Middle frontal gyrus (tissue), 1 donor: ENCODE measurements at regions not wholly inside any gene's neighbourhood (a gene's known extent, or its start where the extent isn't known, plus 50 kb on each side); places are given as distances from the start of the nearest gene placed in this dataset.
"Not testable (repeated sequence)": the region's sequence is repeated elsewhere in the genome, so short reads cannot be mapped to it uniquely, and the experiment has no call there.

Experiments used
- DNase-seq: peaks from one replicate; pipeline ENCODE4 v3.0.0-alpha.2; 2015; ENCODE audit warnings: low spot score; ENCODE audit errors: extremely low spot score

DNA sequence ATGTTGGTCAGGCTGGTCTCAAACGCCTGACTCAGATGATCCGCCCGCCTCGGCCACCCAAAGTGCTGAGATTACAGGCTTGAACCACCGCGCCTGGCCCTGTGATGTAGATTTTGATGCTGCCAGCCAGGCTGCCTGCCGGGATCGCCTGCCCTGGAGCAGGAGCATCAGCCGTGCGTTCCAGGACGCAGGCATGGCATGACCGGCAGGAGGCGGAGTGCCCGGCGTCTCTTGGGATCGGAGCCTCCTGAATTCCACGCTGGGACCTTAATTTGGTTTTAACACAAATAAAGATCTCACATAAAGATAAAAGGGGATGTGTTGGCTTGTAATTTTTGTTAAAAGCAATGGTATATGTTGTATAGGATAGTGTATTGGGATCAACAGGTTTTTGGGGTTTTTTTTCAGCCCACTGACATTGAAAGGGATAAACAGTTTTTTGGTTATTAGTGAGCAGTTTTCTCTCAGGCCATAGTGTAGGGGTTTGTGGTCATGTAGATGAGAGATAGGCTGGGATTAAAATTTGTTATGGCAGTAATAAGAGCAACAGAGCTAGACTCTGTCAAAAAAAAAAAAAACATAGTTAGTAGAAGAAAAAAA lies 1406.4 kb downstream of the UQCRFS1 start:
- DNase-seq, result no peak

- DNase-seq, result no peak
Measured at GRCh38 chr19:27805848-27806247, 1407.1 kb downstream of the UQCRFS1 start.

DNA sequence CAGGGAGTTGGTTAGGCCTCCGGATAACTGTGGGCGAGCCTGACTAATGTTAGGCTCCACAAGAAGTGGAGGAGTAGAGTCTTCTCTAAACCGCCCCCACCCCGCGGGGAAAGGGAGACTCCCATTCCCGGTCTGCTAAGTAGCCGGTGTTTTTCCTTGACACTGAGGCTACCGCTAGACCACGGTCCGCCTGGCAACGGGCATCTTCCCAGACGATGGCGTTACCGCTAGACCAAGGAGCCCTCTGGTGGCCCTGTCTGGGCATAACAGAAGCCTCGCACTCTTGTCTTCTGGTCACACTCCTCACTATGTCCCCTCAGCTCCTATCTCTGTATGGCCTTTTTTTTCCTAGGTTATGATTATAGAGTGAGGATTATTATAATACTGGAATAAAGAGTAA lies 1410.7 kb downstream of the UQCRFS1 start:
- DNase-seq, result not testable (repeated sequence)

DNA sequence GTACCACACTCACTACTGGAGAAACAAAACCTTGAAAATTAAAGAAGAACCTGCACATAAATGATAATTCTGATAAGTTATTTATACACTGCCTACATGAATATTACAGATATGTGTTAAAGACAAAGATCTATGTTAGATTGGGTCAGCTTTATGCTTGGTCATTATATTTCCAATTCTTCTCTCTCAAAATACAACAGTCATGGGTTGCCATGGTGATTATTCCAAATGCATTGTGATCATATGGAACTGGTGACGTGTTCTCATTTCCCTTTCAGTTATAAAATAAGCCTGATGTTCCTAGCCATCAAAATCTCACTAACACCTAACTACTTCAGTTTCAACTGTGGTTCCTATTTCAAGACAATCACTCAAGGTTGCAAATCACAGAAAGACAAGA lies 1416.4 kb downstream of the UQCRFS1 start:
- DNase-seq, result peak; percentile 29

DNA sequence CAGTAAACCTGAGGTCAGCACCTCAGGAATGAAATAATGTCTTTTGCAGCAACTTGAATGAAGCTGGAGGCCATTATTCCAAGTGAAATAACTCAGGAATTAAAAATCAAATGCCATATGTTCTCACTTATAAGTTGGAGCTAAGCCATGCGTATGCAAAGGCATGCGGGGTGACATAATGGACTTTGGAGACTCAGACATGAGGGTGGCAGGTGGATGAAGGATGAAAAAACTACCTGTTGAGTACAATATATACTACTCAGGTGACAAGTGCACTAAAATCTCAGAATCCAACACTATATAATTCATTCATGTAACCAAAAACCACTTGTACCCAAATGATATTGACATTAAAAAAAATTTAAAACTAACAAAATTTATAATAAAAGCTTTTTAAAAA lies 1416.9 kb downstream of the UQCRFS1 start:
- no peak for DNase-seq

DNA sequence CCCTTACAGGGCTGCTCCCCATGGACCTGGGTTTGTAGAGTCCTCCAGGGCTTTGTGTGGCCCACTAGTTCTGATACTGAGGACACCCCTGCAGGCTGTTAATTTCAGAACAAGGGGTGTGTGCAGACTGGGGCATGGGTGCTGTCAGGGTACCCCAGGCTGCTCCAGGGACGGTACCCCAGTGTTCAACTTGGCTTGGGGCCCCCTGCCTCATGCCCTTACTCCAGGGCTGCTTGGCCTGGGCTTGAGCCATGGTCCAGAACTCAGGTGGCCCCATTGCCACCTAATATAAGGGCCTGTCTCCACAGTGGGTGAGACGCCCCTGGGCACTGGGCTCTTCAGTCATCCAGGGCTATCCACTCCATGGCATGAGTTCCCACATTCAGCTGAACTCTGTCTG lies 1417.6 kb downstream of the UQCRFS1 start:
- no peak for DNase-seq

DNA sequence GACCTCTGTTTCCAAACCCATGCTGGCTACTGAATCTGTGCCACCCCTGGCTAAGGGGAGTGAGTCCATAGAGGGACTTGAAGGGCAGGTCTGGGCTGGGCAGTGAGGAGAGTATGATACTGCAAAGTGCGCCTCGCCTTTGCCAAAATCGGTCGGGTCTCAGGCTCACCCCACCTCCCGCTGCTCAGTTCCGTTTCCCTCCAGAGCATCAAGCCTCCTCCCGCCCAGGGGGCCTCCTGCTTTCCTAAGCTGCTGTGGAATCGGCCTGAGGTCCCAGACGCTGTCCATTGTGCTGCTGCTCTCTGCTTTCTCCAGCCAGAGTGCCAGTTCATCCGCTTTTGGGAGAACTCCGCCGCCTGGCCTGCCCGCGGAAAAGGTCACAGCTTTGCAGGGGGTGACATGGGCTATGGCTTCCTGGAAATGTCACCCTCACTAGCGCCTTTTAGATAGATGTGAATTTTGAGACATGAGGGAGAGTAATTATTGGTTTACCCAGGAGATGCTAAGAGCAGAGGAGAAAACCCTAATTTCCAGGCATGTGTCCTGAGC lies 1418.4 kb downstream of the UQCRFS1 start:
- DNase-seq, result no peak

- DNase-seq, result peak; percentile 91
Measured at GRCh38 chr19:27793644-27794493, 1419.1 kb downstream of the UQCRFS1 start.

DNA sequence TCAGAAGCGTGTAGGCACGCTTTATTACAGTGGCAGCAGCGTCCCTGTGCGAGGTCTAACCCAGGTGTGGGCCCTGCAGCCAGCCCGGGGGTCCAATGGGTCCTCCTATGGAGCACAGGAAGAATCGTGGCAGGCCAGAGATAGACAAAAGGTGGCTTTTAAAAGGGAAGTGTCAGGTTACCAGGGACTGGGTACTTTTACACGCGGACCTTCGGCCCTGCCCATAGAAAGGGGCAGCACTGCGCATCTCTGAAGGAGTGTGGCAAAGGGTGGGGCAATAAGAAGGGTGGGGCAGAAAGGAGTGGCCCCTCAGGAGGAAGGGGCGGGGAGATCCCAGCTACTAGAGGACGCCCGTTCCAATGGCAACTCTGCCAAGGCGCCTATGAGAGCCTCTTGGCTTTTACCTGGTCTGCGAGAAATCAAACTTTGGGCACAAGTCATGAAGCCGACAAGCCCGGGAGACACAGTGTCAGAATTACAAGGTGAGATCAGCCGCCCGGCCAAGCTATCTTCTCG lies 1419.8 kb downstream of the UQCRFS1 start:
- DNase-seq, result peak; percentile 6

DNA sequence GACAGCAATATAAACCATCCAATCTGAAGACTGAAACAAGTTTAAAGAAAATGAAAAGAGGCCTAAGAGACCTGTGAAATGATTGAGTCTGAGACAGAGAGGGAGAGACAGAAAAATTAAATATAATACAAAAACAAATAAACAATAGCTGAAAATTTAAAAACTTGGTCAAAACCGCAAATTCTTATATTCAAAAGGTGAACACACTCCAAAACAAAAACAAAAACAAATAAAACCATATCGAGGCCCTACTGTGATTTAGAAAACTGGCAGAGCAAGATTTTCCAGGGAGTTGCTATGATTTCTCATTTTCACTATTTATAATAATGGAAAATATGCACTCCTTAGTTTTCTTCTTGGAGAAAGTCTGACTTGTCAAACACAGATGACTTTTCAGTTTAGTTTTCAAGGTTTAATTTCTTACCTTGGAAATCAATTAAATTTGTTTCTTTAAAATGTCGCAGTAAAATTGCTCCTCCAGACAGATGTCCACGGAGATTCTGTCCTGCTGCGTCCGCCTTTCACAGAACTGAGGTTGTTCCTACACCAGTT lies 1420.3 kb downstream of the UQCRFS1 start:
- no peak for DNase-seq

- DNase-seq, result no peak
Measured at GRCh38 chr19:27780367-27781075, 1432.4 kb downstream of the UQCRFS1 start.

DNA sequence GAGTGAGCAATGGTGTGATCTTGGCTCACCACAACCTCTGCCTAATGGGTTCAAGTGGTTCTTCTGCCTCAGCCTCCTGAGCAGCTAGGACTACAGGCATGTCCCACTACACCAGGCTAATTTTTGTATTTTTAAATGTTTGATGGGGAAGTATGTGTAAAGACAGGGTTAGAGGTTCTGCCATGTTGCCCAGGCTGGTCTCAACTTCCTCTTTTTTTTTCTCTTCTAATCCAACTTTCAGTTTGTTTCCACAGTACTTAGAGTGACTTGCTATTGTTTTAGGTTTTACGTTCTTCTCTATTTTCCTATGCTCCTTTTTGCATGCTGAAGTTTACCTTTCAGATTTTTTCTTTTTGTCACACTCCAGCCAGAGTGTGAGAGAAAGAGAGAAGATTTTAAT lies 1433.0 kb downstream of the UQCRFS1 start:
- DNase-seq, result no peak

GRCh38 chr19:27777726-27778125 lies 1435.2 kb downstream of the UQCRFS1 start:
- no peak for DNase-seq

- DNase-seq, result no peak
Measured at GRCh38 chr19:27777242-27777641, 1435.7 kb downstream of the UQCRFS1 start.

DNA sequence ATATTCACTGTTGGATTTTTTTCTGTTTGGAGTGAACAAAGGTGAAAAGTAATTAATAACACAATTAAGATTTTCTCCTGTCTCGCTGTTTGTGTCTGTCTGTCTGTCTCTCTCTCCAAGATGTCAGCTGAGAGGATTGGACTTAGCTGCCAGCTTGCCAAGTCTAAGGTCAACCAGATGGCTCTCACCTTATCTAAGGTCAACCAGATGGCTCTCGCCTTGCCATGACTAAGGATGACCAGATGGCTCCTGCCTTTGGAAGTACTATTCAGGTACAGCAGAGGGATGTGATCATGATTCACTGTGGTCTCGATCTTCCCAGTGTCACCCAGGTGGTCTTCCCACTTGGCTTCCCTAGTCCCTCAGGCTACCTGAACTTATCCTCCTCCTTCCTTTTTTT lies 1436.4 kb downstream of the UQCRFS1 start:
- DNase-seq, result no peak

GRCh38 chr19:27776020-27776419 lies 1436.9 kb downstream of the UQCRFS1 start:
- no peak for DNase-seq

GRCh38 chr19:27775395-27775794 lies 1437.6 kb downstream of the UQCRFS1 start:
- no peak for DNase-seq

GRCh38 chr19:27774827-27775226 lies 1438.1 kb downstream of the UQCRFS1 start:
- DNase-seq, result no peak

DNA sequence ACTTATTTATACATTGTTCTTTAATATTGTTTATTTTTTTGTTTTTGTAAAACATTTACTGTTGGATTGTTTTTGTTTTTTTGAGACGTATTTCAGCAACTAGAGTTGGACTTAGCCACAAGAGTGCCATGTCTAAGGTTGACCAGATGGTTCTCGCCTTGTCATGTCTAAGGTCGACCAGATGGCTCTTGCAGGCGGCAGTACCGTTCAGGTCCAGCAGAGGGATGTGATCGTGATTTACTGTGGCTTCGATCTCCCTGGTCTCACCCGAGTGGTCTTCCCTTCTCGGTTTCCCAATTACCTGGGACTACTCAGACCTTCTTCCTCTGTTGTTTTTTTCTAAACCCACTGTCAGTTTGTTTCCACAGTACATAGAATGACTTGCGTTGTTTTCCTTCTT lies 1438.6 kb downstream of the UQCRFS1 start:
- DNase-seq, result no peak

DNA sequence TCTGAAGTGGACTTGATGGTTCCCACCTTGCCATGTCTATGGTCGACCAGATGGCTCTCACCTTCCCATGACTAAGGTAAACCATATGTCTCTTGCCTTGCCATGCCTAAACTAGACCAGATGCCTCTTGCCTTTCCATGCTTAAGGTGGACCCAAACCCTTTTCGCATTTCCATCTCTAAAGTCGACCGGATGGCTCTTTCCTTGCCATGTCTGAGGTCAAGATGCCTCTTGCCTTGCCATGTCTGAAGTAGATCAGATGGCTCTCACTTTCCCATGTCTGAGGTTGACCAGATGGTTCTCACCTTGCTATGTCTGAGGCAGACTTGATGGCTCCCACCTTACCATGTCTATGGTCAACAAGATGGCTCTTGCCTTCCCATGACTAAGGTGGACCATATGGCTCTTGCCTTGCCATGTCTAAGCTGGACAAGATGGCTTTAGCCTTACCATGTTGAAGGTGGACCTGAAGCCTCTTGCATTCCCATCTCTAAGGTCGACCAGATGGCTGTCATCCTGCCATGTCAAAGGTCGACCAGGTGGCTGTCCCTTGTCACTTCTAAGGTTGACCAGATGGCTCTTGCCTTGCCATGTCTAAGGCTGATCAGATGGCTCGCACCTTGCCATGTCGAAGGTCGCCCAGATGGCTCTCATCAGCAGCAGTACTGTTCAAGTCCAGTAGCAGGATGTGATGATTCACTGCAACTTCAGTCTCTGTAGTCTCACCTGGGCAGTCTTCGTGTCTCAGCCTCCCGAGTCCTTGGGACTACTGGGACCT lies 1439.4 kb downstream of the UQCRFS1 start:
- no peak for DNase-seq

- no peak for DNase-seq
Measured at GRCh38 chr19:27772059-27772458, 1440.9 kb downstream of the UQCRFS1 start.
